ENCODE measurements at regions not wholly inside any gene's neighbourhood (a gene's known extent, or its start where the extent isn't known, plus 50 kb on each side); places are given as distances from the start of the nearest gene placed in this dataset.
A peak's percentile ranks its signal among the peaks of the same experiment; 100 is the strongest.
"Not testable (repeated sequence)": the region's sequence is repeated elsewhere in the genome, so short reads cannot be mapped to it uniquely, and the experiment has no call there.

DNA sequence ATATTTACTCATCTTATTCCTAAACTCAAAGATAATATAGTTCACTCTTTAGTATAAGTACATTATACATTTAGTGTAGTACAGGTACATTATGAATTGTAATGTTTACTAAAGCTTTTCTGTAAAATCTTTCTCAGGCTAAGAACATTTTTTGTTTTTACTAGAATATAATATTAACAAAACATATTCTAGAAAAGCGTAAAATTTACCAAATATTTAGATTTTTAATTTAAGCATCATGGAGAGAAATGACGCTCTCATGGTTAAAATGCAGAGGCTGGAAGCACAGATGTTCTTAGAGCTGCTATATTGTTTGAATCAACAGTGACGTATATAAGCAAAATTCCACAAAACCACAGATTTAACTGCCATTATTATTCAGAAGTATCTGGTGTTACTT lies 54.7 kb upstream of the NBPF15 start:
- not testable (repeated sequence) for DNase-seq

DNA sequence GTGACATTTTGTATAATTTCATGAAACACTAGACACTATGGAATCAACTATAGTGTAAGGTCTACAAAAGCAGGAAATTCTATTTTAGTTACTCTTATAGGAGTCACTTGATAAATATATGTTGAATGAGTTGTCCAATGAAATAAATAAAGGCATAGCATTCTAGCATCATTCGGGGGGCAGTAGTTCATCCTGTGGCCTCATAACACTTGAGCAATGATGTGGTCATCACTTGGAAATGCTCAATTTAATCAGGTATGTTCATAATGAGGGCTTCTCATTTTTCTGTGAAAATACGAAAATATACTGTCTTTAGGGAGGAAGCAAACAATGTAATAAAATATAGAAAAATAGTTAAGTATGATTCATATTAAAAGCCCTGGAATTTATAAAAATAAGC lies 55.4 kb upstream of the NBPF15 start:
- DNase-seq: not testable (repeated sequence)

DNA sequence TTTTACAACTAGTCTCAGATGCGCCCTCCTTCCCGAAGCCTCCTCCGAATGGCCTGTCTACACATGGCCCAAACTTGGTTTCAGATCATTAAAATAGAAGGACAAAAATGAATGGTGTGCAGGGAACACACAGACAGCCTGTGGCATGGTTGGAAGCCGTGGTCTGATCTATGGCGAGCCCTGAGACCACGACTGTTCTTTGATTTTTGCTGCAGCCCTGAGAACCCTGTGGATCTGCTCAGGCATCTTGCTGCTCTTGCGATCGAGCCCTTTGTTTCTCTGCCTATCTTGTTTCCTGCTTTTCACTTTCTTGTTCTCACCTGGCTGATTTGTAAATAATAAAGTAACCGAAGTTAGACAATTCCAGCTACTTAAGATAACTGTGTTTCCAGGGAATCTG lies 57.0 kb upstream of the NBPF15 start:
- not testable (repeated sequence) for DNase-seq

DNA sequence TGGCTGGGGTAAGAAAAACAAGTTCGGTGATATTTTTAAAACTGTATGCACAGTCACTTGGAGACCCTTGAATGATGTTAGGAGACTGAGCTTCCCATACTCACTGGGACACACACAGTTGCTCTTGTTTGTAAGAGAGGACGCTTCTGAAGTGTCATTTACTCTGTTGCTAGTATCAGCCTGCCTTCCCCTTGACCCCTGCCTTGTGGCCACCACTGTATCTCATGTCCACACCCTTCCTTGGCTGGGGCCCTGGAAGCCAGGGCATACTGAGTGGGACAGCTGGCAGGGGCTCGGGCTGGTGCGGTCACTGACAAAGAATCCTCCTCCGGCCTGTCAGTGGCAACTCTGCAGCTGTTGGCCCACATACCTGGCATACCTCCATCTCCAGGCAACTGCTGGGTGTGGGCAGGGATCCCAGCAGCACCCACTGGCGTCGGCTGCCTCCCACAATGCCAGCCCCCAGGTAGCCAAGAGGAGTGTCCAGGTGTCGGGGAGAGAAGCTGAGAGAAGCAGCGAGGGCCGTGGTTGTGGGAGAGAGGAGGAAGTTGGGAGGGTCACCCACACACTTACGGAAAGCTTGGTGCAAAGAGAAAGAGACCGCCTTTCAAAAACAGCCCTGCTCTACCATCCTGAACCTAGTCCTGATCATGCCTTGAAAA lies 58.2 kb upstream of the NBPF15 start:
- DNase-seq: not testable (repeated sequence)

DNA sequence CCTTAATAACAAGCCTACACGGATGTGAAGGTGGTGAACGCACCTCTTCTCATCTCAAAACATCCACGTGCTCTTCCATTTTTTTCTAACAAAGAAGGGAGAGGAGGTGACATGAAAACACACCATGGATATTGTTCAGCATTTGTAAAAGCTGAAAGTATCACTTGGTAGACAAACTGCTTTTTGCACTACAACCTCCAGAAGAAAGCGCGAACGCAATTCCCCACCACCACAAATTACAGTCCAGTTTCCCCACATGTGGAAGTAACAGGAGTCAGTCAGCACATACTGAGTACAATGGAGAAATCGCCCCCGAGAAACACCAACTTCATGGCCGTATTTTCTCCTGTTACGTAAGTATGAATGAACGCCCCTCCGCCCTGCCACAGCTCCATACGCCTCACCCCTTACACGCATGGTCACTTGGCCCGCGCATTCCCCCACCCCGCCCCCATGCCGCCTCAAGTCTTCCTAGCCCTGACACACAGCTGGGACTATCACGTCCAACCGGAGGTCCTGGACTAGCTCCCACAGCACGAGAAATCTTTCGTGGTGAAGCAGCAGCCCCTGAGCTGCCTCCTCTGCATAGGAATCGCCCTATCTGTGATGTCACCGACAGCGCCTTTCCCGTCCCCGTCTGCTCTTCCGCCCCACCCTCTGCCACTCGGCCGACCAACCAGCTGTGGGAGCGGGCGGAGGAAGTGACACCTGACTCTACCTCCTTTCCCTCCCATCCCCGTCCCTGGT lies 62.4 kb upstream of the NBPF15 start:
- DNase-seq: peak; percentile 90

DNA sequence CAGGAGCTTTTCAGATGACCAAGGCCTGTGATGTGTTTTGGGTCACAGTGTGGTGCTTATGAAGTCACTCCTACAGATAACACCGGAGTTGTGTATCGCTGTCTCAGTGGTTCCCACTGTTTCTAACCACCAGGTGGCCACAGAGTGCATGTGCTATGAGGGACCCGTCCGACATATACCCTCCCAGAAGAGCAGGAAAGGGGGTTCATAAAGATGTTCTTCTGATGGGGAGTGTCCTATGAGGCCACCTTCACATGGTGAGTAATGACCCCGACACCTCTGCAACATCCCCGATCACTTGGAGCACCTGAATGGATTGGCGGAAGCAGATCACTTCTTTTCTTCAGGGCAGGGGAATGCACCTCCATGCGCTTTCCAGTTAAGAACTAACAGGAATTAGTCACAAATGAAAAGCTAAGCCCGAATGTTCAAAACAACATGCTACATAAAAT lies 60.5 kb upstream of the PPIAL4F start:
- DNase-seq: not testable (repeated sequence)

DNA sequence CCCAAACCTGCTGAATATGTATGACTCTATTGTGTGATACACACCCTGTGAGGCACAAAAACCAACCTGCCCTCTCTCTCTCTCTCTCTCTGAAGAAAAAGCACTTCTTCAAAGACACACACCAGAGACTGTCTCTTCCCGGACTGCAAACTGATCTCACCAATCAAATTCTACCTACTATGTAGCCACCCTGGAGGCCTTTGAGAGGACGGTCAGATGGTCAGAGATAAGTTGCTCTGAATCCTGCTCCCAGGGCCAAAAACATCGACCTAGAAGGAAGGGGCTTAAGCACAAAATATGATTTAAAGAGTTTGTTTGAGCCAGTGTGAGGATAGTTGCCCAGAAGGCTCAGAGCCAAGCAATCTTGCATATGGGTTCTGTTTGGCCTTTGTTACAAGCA lies 59.2 kb upstream of the PPIAL4F start:
- not testable (repeated sequence) for DNase-seq

DNA sequence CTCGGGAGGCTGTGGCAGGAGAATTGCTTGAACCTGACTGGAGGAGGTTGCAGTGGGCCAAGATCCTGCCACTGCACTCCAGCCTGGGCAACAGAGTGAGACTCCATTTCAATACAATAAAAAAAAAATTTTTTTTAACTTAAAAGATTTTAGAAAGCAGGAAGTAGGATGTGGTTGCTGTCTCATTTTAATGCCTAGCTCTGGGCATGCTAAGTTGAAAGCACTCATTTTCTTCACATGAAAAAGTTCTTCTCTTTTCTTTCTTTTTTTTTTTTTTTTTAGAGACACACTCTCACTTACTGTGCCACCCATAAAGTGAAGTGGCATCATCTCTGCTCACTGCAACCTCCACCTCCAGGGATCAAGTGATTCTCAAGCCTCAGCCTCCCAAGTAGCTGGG lies 58.4 kb upstream of the PPIAL4F start:
- DNase-seq: not testable (repeated sequence)

DNA sequence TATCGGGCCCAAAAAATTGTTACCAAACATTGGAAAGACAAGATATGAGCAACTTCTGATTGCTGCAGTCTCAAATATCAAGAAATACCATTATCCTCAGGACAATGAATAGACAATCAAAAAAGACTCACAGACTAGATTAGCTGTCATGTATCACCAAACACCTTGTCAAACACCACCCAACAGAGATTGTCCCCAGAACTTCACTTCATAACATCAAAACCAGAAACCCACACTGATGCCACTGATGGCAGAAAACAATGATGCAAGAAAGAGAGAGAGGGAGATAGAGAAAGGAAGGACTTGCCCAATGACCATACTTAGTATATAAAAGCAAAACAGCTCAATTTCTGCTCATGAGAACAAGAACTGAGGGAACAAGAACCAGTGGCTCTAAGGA lies 56.0 kb upstream of the PPIAL4F start:
- DNase-seq: not testable (repeated sequence)

DNA sequence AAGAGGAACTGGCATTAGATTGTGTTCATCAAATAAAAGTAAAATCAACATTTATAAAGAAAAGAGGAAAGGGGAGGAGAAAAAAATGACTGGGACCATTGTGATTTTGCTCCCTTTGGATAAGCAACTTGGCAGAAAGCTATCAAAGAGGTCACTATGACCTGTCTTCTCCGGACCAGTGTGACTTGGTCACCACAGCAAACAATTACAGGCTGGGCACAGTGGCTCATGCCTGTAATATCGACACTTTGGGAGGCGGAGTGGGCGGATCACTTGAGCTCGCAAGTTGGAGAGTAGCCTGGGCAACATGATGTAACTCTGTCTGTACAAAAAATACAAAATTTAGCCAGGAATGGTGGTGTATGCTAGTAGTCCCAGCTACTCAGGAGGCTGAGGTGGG lies 55.5 kb upstream of the PPIAL4F start:
- DNase-seq: not testable (repeated sequence)

DNA sequence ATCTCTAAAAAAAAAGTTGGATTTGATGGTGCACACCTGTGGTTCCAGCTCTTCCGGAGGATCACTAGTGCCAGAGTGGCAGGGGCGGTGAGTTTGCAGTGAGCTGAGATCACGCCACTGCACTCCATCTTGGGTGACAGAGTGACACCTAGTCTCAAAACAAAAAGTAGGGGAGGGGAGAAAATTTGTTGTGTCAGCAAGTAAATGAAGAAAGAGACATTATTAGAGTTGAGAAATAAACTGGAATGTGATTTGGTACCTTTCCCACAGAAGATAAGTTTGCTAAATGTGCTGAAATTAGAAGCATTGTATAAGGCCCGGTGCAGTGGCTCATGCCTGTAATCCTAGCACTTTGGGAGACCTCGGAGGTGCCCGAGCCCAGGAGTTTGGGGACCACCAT lies 54.0 kb upstream of the PPIAL4F start:
- DNase-seq: not testable (repeated sequence)

DNA sequence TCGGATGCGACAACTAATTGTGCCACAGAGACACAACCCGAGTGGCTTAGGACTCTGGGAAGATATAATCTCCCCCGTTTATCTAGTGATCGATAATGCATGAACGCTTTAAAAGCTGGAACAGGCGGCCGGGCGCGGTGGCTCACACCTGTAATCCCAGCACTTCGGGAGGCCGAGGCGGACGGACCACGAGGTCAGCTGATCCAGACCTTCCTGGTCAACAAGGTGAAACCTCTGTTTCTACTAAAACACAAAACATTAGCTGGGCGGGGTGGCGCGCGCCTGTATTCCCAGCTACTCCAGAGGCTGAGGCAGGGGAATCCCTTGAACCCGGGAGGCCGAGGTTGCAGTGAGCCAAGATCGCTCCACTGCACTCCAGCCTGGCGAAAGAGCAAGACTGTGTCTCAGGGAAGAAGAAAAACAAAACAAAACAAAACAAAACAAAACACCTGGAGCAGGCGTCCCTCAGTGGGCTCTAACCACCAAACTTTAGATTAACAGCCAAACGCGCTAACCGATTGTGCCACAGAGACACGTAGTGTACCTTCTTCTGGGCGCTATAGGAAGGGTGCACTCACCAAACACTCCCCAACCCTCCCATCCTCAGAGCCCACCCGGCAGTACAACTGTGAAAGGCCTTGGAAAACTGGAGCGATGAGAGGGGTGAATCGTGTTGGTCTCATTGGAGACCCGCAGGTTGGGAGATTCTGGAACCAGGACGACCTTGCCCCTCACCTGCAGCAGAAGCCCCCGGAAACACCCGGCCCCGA lies 53.3 kb upstream of the PPIAL4F start:
- not testable (repeated sequence) for DNase-seq

Measured in activated effector memory CD4-positive, alpha-beta T cell treated with anti-CD3 and anti-CD28 coated beads, Interleukin-2, amount 50 U/mL, for 16 hours (primary cell).